H1 (cell line): ENCODE measurements at regions not wholly inside any gene's neighbourhood (a gene's known extent, or its start where the extent isn't known, plus 50 kb on each side); places are given as distances from the start of the nearest gene placed in this dataset.
"Not testable (repeated sequence)": the region's sequence is repeated elsewhere in the genome, so short reads cannot be mapped to it uniquely, and the experiment has no call there.

Experiments used
- CBX5 ChIP-seq: fragments of 300-800, 300-1000 bp; sonication (generic); IDR thresholded peaks from 2 replicates; pipeline ENCODE4 v1.7.1; 2016; ENCODE audit warnings: antibody characterized with exemption, low read length, low read depth
- CREB1 ChIP-seq: IDR thresholded peaks from 2 replicates; pipeline ENCODE4 v1.6.1; 2012; ENCODE audit warnings: inconsistent platforms
- CTCF ChIP-seq, 3 experiments: IDR thresholded peaks; 1 replicate in 2 of 3; 2 replicates in 1 of 3; pipeline versions ENCODE4 v1.5.1 to v1.6.1; 2011; ENCODE audit warnings: low read length in 3 of 3, mild to moderate bottlenecking in 3 of 3, inconsistent platforms in 2 of 3, low read depth in 1 of 3, moderate library complexity in 1 of 3; ENCODE audit not compliant: insufficient read depth in 1 of 3; ENCODE audit errors: control extremely low read depth in 1 of 3
- EP300 ChIP-seq, 2 experiments: IDR thresholded peaks; 1 replicate in 1 of 2; 2 replicates in 1 of 2; pipeline ENCODE4 v1.6.1; 2011 to 2012; ENCODE audit warnings: low read depth in 2 of 2, low read length in 2 of 2, mild to moderate bottlenecking in 2 of 2, borderline replicate concordance in 1 of 2, inconsistent platforms in 1 of 2, moderate library complexity in 1 of 2
- EZH2 ChIP-seq: fragments of 200-600 bp; sonication (generic); IDR thresholded peaks from 2 replicates; pipeline ENCODE4 v1.7.1; 2012; ENCODE audit warnings: low read depth, mild to moderate bottlenecking, moderate library complexity, low read length, inconsistent platforms; ENCODE audit not compliant: severe bottlenecking
- HDAC2 ChIP-seq, 2 experiments: fragments of 300-600 bp in 1 of 2; sonication (generic) in 1 of 2; IDR thresholded peaks; 2 replicates each; pipeline ENCODE4 v1.6.1; 2011 to 2012; ENCODE audit warnings: low read depth in 2 of 2, low read length in 2 of 2, mild to moderate bottlenecking in 2 of 2, moderate library complexity in 2 of 2, borderline replicate concordance in 1 of 2, inconsistent platforms in 1 of 2
- JUN ChIP-seq: IDR thresholded peaks from 2 replicates; pipeline ENCODE4 v1.6.1; 2011; ENCODE audit warnings: low read depth, mild to moderate bottlenecking, improper control_type of control experiment, low read length
- POLR2A ChIP-seq, 2 experiments: IDR thresholded peaks; 1 replicate in 1 of 2; 2 replicates in 1 of 2; pipeline ENCODE4 v1.6.1; 2011; ENCODE audit warnings: low read depth in 2 of 2, low read length in 2 of 2, mild to moderate bottlenecking in 2 of 2; ENCODE audit errors: control extremely low read depth in 1 of 2
- RAD21 ChIP-seq, 2 experiments: IDR thresholded peaks in 1 of 2; conservative IDR thresholded peaks in 1 of 2; 2 replicates each; pipeline ENCODE4 v1.6.1; 2011; ENCODE audit warnings: low read depth in 2 of 2, low read length in 2 of 2, improper control_type of control experiment in 1 of 2, inconsistent platforms in 1 of 2, mild to moderate bottlenecking in 1 of 2, moderate library complexity in 1 of 2
- TAF7 ChIP-seq: optimal IDR thresholded peaks from 2 replicates; pipeline ENCODE3; 2011; ENCODE audit warnings: low read depth, mild to moderate bottlenecking, inconsistent platforms, low read length, moderate library complexity, borderline replicate concordance
- USF2 ChIP-seq: IDR thresholded peaks from 2 replicates; pipeline ENCODE4 v1.6.1; 2011; ENCODE audit warnings: low read length, improper control_type of control experiment
- ZNF274 ChIP-seq: IDR thresholded peaks from 2 replicates; pipeline ENCODE4 v1.7.0; 2012; ENCODE audit warnings: low read length, borderline replicate concordance; ENCODE audit errors: extremely low read depth

- TF ChIP-seq RAD21 (IDR thresholded peaks at IDR 0.05 in 1 of 2, conservative IDR thresholded peaks at IDR 0.05 in 1 of 2; ENCODE audit: low read depth in 2 of 2, low read length in 2 of 2); CBX5; EZH2; JUN; HDAC2 (IDR thresholded peaks at IDR 0.05; ENCODE audit: borderline replicate concordance in 1 of 2, low read depth in 2 of 2, low read length in 2 of 2); CREB1; CTCF (IDR thresholded peaks at IDR 0.05; ENCODE audit: control extremely low read depth in 1 of 3, insufficient read depth in 1 of 3, low read depth in 1 of 3, low read length in 3 of 3); POLR2A (IDR thresholded peaks at IDR 0.05; ENCODE audit: control extremely low read depth in 1 of 2, low read depth in 2 of 2, low read length in 2 of 2); EP300 (IDR thresholded peaks at IDR 0.05; ENCODE audit: borderline replicate concordance in 1 of 2, low read depth in 2 of 2, low read length in 2 of 2); TAF7; USF2; ZNF274: not testable (repeated sequence)
These were observed 137.2 kb downstream of the NPIPB11 start for GRCh38 chr16:29269192-29269811.
